Epithelial cell of prostate (primary cell): ENCODE measurements at regions not wholly inside any gene's neighbourhood (a gene's known extent, or its start where the extent isn't known, plus 50 kb on each side); places are given as distances from the start of the nearest gene placed in this dataset.

Experiments
- DNase-seq: peaks from one replicate; pipeline ENCODE4 v3.0.0-alpha.2; 2011; ENCODE audit warnings: low read depth, low spot score
- H3K27ac ChIP-seq: fragments of 450-650 bp; 2 replicates; pipeline ENCODE4 v1.5.1; 2017; ENCODE audit warnings: mild to moderate bottlenecking

GRCh38 chr6:109295774-109296156 lies 86.5 kb downstream of the CD164 start:
- H3K27ac ChIP-seq: no peak overlapping the region
- no peak for DNase-seq

GRCh38 chr6:109295109-109295773 lies 87.0 kb downstream of the CD164 start:
- no peak overlapping the region for H3K27ac ChIP-seq
- DNase-seq: no peak

GRCh38 chr6:109292983-109293586 lies 89.2 kb downstream of the CD164 start:
- H3K27ac ChIP-seq: peak overlapping the region; percentile 35
- DNase-seq: no peak

DNA sequence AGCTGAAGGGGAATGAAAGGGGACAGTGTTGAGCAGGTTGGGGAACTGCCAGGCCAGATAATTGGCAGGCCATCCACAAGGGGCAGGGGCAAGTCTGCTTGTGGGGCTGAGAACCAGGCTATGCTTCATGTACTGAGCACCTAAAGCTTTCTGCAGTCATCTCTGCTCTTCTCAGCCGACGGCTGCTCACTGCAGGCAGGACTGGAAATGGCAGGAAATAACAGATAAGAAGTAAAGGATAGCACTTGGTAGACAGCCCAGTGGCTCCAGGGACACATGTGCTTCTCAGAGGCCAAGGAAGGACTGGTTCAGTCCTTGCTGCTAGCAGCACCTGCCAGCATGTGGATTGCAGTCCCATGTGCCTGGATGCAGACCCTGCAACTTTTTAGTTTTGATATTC lies 89.8 kb downstream of the CD164 start:
- H3K27ac ChIP-seq: no peak overlapping the region

DNA sequence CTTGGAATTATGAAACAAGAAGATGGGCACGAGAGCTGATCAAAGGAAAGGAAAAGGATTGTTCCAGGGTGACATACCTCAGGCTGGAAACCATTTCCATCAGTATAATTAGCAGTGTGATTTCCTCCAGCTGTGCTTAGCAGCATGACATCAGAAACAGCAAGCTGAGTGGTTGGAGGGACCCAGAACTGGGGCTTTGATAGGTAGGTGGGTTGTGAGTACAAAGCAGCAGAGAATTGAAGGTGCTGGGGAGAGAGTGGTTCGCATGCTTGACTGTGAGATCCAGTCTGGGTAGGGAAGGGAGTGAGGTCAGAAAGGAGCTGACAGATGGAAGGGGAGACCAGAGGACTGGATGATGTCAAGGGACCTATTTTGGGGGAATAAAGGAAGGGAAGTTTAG lies 90.4 kb downstream of the CD164 start:
- DNase-seq: no peak
- no peak overlapping the region for H3K27ac ChIP-seq

More for the DNA sequence above, 89.8 kb downstream of the CD164 start:
- DNase-seq: no peak

- H3K27ac ChIP-seq: no peak overlapping the region
Observed at GRCh38 chr6:109290143-109290931, 91.9 kb downstream of the CD164 start.

DNA sequence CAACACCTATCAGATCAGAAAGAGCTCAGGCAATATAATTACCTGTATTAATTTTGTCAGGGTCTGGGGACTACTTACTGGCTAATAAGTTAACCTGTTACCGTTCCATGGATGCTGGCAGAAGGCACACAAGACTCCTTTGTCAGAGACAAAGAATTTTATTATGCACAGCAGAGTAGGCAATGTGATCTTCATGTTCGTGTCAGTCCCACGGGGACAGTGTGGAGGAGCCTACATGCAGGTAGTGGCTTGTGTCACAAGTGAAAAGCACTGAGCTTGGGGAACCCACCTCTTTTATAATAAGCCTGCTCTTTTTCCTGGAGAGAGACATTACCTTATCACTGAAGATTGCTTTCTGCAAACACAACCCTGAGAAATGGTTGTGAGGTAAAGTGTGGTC lies 96.9 kb downstream of the CD164 start:
- no peak for DNase-seq

More at GRCh38 chr6:109290143-109290931, 91.9 kb downstream of the CD164 start:
- DNase-seq: no peak

DNA sequence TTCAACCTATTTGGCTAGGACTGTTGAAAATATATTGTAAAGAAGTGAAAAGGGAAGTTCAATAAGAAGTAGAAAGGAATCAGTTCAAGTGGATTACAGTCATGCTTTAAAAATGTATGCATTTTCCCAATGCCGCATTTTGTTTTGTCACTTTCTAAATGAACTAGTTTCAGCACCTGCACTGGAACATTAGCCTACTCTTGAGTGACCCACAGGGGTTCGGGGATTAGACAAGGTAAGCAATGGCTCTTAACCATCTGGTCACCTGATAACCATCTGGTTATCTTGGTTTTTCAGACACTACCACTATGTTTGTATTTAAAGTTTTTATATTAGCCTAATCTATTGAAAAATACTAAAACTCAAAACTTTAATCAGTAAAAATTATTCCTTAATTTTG lies 97.6 kb downstream of the CD164 start:
- no peak overlapping the region for H3K27ac ChIP-seq

More for the DNA sequence above, 96.9 kb downstream of the CD164 start:
- no peak overlapping the region for H3K27ac ChIP-seq

GRCh38 chr6:109282756-109283155 lies 99.5 kb downstream of the CD164 start:
- DNase-seq: no peak
- H3K27ac ChIP-seq: no peak overlapping the region

More for the DNA sequence above, 97.6 kb downstream of the CD164 start:
- DNase-seq: no peak

DNA sequence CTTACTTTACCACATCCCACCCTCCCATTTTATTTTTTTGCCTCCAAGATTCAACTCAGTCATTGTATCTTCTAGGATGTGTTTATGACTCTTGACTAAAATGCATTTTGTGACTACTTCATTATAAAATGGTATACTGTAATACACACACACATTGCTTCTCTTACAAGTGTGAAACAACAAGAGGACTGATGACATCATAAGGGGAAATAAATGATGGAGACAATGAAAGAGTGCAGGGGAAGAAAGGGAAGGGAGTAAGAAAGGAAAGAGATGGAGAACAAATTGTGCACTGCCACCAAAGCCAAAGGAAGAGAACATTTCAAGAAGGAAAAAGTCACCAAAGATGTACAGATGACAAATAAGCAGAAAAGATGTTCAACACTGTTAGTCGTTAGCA lies 102.6 kb downstream of the CD164 start:
- no peak overlapping the region for H3K27ac ChIP-seq
- DNase-seq: no peak

- no peak for DNase-seq
- no peak overlapping the region for H3K27ac ChIP-seq
Observed at GRCh38 chr6:109271622-109272021, 110.6 kb downstream of the CD164 start.

DNA sequence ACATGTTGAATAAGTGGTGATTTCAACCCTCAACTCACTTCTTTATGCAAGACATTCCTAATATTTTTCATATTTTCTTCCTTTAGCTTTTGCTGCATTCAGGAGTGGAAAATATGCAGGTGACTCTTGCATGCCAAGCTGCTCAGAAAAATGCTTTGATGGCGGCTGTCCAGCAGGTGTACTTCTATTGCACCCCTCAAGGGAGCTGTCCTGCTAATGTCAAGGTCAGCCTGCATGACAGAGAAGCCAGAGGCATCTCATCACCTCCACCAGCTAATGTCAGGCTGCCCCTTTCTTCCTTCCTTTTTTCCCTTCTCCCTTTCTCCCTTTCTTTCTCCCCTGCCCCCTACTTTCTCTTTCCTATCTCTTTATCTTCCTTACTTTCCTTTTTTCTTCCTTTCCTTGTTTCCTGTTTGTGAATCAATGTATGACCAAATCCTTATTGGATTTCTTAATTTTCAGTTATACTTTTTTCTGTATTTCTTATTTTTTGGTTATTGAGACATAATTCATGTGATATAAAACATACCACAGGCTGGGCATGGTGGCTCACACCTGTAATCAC lies 112.2 kb downstream of the CD164 start:
- DNase-seq: no peak
- H3K27ac ChIP-seq: no peak overlapping the region

- H3K27ac ChIP-seq: no peak overlapping the region
- no peak for DNase-seq
Observed at GRCh38 chr6:109269057-109269456, 113.2 kb downstream of the CD164 start.

DNA sequence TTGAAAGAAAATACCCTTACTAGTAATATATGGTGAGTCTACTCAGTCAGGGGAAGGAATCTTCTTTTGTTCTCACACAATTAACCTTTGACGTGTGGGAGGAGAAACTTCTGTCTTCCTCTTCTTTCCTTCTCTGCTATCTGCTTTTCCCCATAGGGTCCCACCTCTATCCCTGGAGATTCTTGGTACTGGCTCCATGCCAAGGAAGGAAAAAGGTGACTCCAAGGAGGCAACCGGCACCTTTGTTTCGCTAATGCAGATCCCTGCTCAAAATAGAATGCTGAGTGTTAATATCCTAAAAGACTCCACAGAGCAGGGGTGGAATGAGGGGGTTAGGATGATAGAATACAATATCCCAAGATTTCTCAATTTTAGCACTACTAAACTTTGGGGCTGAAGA lies 116.7 kb downstream of the CD164 start:
- no peak for DNase-seq
- no peak overlapping the region for H3K27ac ChIP-seq

GRCh38 chr6:109263873-109264700 lies 118.2 kb downstream of the CD164 start:
- no peak for DNase-seq
- no peak overlapping the region for H3K27ac ChIP-seq

- no peak for DNase-seq
- H3K27ac ChIP-seq: no peak overlapping the region
Observed at GRCh38 chr6:109262261-109262660, 120.0 kb downstream of the CD164 start.

- DNase-seq: no peak
- no peak overlapping the region for H3K27ac ChIP-seq
Observed at GRCh38 chr6:109261811-109262210, 120.5 kb downstream of the CD164 start.

GRCh38 chr6:109260701-109261100 lies 121.6 kb downstream of the CD164 start:
- no peak overlapping the region for H3K27ac ChIP-seq
- no peak for DNase-seq

DNA sequence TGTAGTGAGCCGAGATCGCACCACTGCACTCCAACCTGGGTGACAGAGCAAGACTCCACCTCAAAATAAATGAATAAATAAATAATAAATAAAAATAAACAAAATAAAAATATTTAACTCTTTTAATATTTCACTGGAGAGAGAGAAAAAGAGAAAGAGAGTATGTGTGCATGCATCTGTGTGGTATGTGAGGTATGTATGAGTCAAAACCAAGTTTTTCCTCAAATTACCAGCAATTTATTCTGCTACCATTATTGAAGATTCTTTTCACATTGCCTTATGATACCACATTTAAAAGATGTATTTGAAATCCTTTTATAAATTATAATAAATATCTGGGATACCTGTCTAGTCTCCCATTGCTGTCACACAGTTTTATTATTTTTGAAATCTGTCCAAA lies 122.1 kb downstream of the CD164 start:
- no peak for DNase-seq
- H3K27ac ChIP-seq: no peak overlapping the region

GRCh38 chr6:109258129-109258528 lies 124.1 kb downstream of the CD164 start:
- no peak overlapping the region for H3K27ac ChIP-seq
- no peak for DNase-seq
